GM21619 (cell line): ENCODE measurements at regions not wholly inside any gene's neighbourhood (a gene's known extent, or its start where the extent isn't known, plus 50 kb on each side); places are given as distances from the start of the nearest gene placed in this dataset.

Experiments
- ATAC-seq: cut with Tn5 transposase; IDR thresholded peaks from one replicate; pipeline ENCODE4 v1.9.1; 2021; ENCODE audit not compliant: unreplicated experiment

DNA sequence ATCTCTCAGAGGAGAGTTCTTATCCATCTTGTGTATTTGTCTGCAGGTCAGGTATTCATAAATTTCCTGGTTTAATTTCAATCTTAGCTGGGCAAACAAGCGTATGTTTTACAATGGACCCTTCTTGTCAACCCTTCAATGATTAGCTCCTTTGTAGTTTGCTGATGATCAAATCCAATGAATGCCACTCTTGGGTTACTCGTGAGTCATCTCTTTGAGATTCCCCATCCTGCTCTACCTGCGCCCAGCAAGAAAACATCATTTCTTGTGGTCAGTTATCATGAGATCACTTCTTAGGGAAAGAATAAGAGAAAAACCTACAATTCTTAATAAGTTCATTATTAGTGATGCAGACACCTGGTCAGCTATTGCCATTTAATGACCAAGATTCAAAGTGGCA is 572.3 kb upstream of the PKN2 start:
- ATAC-seq, result no peak

DNA sequence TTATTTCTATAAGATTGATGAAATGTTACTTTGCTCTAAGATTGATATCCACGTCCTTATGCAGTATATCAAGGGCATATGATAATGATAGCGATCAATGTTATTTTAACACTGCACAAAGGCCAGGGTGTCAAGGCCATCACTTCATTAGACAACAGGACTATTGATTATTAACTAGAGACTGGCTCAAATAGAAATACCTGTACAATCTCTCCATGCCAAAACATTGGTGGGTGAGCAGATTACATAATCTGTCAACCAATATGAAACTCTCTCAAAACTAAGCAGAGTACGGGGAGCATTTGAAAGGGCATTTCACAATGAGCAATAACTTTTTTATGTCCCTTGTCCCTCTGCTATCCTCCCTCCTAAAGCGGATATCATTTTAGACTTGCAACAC is 566.5 kb upstream of the PKN2 start:
- ATAC-seq, result no peak

DNA sequence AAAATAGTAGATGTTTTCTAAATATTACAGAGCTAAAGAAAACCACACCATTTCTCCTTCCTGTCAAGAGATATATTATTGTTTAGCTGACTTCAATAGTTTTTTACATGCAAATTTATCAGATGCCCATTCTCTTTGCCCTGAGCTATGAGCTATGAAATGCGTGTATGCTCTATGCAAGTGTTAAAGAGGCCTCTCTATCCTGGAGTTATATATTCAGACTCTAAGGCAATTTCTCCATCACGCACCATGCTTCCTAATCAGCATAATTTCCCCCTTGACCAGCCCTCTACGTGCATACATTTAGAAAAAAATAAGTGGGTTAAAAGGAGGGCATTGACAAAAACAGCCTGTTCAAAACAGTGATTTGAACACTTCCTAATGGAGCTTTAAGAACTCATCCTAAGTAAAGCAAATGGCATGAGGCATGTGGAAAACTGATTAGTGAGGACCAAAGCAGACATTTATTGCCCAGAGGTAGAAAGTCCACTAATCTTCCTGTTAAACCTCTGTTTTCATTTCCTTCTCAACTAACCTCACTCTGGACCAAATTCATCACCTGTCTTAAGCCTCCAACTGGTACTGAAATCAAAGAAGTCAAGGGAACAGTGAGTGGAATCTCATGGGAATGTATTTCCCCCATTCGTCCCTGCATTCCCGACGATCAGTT is 565.8 kb upstream of the PKN2 start:
- ATAC-seq, result no peak

DNA sequence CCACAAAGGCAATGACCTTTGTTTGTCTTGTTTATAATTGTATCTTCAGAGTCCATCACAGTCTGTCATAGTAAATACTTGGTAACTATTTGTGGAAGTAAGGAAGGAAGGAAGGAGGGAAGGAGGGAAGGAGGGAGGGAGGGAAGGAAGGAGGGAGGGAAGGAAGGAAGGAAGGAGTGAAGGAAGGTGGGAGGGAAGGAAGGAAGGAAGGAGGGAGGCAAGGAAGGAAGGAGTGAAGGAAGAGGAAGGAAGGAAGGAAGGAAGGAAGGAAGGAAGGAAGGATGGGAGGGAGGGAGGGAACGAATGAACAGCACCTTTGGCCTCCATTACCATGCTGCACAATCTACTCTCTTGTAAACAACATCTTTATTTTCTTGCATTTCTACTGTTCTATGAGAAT is 559.5 kb upstream of the PKN2 start:
- ATAC-seq, result no peak

DNA sequence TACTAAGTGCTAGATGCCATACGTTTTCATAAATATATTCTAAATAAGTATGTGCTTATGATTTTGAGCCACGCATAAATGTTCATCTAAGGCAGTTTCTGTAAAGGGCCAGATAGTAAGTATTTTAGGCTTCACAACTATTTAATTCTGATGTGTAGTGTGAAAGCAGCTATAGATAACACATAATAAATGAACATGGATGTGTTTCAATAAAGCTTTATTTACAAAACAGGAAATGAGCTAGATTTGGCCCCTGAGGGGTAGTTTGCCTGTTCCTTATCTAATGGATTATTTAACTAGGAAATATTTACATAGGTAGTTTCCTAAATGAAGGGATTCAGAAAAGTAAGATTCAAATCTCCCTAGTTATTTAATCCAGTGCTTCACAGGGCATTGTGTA is 557.6 kb upstream of the PKN2 start:
- no peak for ATAC-seq

DNA sequence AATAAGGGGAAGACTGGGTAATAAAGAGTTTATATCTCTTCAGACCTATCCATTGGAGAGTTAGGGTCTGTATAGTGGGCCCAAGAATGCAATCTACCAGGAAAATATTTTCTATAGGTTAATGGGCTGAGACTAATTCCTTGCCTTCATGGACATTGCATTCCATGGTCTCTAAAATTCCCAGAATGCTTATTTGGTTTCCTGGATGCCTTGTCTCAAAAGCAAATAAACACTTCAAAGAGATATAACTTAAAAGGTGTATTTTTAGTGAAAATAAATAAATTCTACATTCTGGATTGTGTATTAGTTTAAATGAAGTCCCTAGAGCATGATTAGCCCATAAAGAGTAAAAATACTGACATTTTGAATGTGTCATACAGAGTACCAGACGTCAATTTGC is 550.1 kb upstream of the PKN2 start:
- ATAC-seq, result no peak

DNA sequence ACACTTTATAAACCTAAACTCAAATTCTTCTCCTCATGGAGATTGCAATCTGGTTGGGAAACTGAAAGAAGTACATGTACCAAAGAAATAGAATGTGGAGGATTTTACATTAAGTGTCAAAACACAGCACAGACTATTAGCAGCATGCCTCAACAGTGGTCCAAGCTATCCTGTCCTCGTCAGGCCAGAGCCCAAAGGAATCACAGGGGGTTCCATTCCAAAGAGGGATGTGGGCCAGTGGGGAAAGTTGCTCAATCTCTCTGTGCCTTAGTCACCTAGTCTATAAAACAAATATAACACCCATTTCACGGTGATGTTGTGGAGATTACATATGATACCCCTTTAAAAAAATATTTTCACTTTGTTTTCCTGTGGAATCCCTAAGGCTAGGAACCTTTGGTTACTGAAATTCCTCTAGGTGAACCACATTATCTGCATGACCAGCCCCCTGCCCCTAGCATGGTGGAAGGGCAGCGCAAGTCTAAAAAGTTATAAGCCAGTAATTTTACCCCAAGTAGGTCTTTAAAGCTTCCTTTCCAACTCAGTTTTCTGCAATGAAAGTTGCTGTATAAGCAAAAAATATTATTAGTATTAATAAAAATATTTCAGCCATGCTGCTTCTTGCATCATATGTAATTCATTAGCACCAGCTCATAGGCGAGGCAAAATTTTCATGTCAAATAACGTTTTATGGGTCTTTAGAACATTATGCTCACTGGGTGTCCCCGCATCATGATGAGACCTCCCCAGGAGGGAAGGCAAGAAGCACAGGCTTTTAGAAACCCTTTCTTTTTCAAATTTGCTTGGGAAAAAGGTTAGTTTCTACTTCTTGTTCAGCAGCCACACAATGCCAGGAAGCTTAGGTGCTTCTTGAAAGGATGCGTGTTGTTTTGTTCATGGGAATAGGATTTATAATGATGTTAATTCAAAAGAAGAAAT is 548.8 kb upstream of the PKN2 start:
- ATAC-seq, result no peak

DNA sequence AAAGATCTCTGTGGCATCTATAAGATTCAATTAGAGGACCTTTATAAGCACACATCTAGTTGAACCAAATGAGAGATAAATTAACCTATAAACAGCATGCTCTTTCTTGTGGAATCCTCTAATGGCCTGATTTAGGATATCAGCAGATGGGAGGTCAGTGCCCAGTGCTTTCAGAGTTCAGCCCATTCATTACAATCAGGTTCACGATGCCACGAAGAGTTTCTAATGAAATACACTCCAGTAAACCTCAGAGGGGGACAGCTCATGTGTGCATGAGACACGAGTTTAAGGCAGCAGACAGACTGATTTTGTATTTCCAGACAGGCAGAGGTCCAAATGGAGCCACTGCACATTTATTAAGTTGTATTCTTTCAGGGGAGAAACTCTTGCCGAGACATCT is 544.4 kb upstream of the PKN2 start:
- no peak for ATAC-seq

DNA sequence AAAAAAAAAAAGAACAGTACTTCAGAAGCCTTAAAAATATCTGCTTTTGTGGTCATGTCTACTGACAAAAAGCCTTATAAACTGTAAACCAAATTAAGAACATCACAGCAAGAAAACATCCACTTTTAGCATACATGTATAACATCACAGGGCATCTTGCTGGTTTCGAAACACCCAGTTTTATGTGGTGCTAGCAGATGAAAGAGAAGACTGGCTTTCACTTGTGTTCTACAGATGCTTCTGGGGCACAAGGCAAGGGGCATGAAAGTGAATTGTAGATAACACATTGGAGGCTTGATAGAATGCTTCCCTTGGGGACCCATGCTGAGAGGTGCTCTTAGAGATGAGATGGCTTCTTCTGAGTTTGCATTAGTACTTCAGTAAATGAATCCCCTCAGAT is 543.7 kb upstream of the PKN2 start:
- ATAC-seq, result no peak

DNA sequence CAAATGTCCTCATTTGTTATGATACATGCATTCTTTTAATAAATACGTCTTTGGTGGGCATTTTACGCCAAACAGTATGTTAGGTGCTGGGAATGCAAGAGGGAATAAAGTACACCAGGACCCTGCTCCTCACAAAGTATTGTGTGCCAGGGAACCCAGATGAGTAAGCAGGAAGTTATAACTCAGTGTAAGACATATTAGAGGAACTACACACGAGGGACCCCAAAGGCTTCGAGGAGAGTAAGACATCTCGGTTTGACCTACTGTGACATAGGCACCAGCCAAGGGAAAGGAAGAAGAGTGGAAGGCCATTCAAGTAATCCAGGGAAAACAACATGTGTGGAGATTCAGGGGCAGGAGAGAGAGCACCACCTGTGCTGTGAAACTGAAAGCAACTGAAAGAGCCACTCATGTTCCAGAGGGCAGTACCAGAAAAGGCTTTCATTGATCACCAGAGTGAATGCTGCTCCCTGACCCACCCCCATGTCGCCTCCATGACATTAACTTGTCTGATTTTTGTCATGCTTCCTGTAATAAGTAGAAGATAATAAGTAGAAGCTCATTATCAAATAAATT is 542.5 kb upstream of the PKN2 start:
- no peak for ATAC-seq

DNA sequence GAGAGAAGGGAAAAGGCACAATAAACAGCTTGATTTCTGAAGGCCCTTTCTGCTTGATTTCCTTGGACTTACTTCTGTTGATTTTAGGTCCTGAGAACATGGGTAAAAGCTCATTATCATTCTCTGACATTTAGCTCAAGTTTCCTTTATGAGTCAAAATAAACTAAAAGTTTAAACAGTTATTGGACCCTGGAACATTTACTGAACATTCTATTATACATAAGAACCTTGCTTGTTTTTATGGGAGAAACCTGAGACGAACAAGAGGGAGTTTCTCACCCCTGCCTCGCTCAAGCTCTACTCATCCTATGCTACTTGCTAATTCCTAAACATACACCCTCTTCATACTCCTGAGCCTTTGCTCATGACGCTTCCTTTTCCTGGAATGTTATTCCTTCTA is 538.3 kb upstream of the PKN2 start:
- ATAC-seq, result no peak

DNA sequence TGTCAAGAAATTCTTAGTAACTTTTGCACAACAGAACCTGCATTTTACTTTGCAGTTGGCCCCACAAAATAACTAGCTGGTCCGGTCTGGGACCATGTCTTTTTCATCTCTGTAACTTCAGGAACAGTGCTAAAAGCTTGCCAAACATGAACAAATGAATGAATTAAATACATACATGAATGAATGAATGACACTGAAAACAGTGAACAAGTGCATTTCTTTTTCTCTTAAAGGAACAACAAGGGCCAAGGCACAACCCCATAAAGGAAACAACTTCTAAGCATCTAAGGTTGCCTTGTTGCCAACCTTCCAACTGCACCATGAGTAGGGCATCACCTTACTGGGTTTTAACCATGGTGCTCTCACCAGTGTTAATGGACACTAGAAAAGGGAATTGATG is 534.4 kb upstream of the PKN2 start:
- ATAC-seq, result peak; percentile 18

DNA sequence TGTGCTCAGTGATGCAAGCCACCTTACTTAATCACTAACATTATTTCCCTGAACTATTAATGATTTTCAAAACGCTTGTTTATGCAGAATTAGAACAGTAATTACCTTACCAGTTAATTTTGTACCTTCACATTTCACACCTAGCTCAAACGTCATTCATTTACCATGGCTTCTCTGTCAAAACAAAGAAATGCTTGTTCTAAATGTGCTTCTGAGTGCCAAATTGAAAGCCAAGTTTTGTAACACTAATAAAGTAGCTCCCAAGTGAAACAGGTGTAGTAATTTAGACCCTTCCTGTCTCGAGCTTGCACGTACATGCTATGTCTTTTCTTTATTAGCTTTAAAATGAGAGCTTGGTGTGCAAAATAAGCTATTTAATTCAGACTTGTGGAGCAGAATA is 533.7 kb upstream of the PKN2 start:
- ATAC-seq, result peak; percentile 63

DNA sequence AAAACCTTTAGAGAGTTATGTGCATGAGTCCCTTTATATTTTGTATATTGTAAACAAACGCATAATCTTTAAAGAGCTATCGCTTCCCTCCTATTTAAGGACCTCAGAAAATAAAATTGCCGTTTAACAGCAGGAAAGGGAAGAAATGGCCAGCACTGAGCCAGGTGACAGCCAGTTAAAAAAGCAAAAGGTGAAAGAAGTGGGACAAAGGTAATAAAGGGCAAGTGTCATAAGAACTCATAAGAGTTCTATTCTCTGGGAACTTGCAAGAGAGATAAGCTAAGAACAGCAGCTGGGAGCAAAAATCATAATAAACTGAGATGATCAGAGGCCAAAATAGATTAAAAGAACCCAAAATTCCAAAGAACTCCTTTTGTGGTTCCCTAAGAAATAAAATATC is 520.9 kb upstream of the PKN2 start:
- no peak for ATAC-seq

DNA sequence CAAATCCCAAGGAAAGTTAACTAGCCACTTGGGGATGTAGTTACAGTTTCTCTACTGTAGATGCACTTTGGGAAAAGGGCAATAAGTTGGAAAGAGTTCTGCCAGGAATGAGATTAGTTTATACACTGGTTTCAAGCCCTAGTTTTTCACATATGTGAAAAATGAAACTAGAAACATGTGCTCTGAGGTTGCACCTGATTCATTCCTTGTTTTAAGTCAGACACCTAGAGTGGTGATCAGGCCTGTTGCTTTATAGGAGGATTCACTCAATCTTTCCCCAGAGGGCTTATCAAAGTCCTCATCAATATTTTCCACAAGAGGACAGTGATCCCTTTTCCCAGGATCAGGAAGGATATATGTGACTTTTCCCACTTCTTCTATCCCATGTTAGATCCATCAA is 515.9 kb upstream of the PKN2 start:
- ATAC-seq, result peak; percentile 54

DNA sequence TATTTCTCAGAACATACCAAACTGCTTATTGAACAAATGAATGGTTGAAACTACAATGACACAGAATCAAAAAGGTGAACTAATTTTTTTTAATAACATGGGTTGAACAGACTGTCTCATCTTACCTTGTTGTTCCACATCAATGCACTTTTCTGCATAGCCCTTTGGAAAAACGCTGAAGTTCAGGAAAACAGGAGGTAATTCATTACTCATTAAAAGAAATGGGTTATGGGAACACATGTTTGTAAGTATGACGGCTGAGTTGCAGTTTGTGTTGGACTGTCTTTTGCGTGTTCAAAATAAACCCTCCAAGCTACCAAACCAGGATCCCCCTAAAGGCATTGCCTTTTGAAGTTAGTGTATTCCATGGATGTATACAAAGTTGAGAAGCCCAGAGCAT is 514.9 kb upstream of the PKN2 start:
- no peak for ATAC-seq

DNA sequence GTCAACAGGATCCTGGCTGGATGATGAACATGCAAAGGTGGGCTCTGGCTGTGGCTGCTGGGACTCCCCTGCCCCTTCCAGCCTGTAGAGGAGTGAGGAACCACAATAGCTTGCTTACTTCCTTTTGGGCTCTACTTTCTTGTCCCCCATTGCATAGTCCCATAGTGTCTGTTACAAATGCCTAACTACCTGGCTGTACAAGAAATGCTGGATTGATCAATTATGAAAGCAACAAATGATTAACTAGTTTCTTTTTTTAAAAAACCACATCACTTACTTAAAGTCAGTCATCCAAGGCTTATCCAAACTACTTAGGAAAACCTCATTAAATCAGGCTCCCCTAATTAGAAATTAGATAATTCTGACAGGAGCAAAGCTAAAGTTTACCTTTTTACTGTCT is 514.1 kb upstream of the PKN2 start:
- ATAC-seq, result no peak

DNA sequence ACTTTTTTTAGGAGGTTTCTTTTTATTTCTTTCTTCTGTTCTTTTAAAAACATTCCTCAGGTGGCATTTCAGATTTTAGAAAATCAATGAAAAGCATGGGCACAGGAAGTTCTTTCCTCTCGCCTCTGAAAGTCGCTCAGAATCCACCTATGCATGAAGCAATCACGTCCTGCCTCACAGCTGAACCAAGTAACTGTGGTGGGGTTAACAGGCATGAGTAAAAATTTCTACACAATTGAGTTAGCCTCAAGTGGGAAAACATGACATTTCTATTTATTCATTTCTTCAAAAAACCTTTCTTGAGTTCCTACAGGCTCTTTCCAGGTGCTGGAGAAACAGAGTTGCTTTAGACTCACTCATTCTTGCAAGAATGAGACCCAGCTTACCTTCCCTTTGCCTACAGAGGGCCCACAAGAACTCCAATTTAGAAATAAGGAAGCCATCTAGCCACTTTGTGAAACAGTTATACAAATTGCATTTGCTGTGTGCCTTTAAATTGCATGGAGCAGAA is 508.9 kb upstream of the PKN2 start:
- ATAC-seq, result no peak

DNA sequence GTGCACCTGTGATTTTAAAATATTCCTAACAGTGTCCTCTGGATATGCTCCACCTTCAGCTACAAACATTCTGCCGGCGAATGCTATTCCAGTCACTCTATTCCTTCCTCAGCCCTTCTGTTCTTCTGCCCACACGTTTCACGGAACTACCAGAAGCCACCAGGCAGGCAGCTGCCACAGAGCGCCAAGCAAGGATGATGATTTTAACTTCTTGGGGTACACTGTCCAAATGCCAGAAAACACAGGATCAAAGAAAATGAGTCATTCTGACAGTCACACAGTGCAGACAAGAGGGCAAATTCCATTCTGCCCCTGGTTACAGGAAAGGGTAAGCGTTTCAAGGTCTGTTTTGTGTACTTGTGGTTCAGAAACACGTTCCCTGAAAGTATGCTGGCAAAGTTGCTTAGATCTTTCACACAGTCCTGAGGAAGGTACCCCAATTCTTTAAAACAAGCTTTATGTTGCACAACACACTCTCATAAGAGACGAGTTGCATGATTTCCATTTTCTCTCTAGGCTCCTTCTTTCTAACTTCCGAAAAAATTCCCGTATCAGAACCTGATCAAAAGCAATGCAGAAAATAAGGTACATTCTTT is 508.3 kb upstream of the PKN2 start:
- ATAC-seq, result no peak

DNA sequence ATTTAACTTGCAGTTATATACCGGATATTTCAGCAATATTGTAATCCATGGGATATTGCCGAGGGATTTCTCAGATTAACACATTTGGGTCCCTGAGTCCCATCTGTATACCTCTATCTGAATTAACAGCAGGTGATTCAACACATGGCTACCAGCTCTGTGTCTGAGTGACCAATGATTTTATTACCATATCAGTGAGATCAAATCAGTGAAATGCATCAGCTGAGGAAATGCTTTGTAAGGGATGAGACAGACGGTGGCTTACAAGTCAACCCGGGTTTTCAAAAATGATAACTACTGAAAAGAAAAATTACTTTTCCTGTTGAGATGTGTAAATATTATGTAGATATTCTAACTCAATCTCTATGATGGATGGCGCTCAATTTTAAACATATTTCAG is 504.1 kb upstream of the PKN2 start:
- ATAC-seq, result no peak

DNA sequence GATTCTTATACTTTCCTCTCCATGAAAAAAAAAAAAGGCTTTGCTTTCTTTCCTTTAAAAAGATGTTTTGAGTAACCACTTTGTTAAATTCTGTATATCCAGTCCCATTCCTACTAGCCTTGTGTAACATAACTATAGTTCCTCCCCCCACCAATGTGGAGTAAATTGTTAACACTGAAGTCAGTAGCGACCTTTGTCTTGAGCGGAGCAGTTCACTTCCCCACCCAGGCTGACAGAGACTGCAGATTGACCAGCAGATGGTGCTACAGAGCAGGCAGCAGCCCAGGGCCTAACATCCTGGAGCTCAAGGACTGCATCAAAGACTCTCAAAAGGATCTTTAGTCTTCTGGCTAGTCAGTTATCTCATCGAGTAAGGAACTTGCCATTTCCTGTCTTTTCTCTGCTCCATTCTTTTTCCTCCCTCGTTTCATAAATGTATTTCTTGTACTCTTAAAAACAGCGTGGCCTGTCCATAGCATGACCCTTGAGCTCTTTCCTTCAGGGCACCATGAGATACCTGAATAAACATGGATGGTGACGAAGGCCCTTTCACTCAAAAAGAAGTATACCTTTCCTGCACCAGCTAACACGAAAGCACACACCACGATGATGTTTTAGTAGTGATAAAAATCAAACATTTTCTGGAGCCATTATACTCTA is 503.5 kb upstream of the PKN2 start:
- peak; percentile 99 for ATAC-seq
